ENCODE measurements at regions not wholly inside any gene's neighbourhood (a gene's known extent, or its start where the extent isn't known, plus 50 kb on each side); places are given as distances from the start of the nearest gene placed in this dataset.

DNA sequence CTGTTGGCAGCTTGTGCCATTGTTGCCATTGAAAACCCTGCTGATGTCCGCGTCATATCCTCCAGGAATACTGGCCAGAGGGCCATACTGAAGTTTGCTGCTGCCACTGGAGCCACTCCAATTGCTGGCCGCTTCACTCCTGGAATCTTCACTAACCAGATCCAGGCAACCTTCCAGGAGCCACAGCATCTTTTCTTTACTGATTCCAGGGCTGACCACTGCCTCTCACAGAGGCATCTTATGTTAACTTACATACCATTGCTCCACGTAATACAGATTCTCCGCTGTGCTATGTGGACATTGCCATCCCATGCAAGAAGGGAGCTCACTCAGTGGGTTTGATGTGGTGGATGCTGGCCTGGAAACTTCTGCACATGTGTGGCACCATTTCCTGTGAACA, 221.8 kb upstream of the FAM83B start:
- no peak for DNase-seq (ENCODE audit: low read depth)
- no peak overlapping the region for H3K4me3 ChIP-seq (ENCODE audit: low read length)
- TF ChIP-seq CTCF (conservative IDR thresholded peaks at IDR 0.05; ENCODE audit: low read depth, low read length) = no peak

DNA sequence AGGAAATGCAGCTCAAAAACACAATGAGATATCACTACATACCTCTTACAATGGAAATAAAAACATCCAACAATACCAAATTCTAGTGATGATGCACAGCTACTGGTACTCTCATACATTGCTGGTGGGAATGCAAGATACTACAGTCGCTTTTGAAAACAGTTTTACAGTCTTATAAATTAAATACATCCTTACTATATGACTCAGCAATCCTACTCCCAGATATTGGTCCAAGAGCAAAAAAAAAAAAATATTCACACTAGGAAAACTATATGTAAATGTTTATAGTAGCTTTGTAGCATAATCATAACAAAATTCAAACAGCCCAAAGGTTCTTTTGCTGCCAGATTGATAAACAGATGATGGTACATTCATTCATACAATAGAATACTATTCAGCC, 217.4 kb upstream of the FAM83B start:
- no peak for TF ChIP-seq CTCF (conservative IDR thresholded peaks at IDR 0.05; ENCODE audit: low read depth, low read length)
- no peak for DNase-seq (ENCODE audit: low read depth)
- no peak overlapping the region for H3K4me3 ChIP-seq (ENCODE audit: low read length)

DNA sequence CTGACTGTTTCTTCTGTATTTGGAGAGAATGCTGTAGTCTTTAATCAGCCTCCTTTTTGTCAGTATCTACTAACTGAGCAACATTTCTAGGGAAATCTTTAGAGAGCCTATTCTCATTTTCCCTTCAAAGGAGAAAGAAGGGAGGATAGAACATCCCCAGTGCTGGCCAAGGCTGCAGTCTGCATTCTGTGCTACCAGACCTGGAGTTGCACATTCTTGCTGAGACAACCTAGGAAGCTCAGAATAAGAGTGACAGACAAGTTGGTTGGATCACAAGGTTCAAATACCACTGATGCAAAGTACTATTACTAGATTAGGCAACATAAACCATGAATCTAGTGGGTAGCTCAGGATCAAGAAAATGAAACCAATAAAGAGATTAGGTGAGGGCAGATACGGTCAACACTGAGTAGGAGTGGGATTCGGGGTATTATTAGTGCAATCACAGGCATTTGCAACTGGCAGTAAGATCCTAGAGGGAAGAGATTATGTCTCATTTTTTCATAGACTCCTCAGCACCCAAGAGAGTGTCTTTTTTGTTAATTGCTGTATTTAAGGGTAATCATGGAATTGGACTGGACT, 213.5 kb upstream of the FAM83B start:
- DNase-seq (ENCODE audit: low read depth) = no peak
- TF ChIP-seq CTCF (conservative IDR thresholded peaks at IDR 0.05; ENCODE audit: low read depth, low read length) = no peak

GRCh38 chr6:54633601-54634000, 213.0 kb upstream of the FAM83B start:
- DNase-seq (ENCODE audit: low read depth) = no peak
- no peak for TF ChIP-seq CTCF (conservative IDR thresholded peaks at IDR 0.05; ENCODE audit: low read depth, low read length)

More for the DNA sequence above, 213.5 kb upstream of the FAM83B start:
- H3K4me3 ChIP-seq (ENCODE audit: low read length) = no peak overlapping the region

GRCh38 chr6:54640911-54641310, 205.7 kb upstream of the FAM83B start:
- DNase-seq (ENCODE audit: low read depth) = no peak
- H3K4me3 ChIP-seq (ENCODE audit: low read length) = no peak overlapping the region
- no peak for TF ChIP-seq CTCF (conservative IDR thresholded peaks at IDR 0.05; ENCODE audit: low read depth, low read length)

More at GRCh38 chr6:54633601-54634000, 213.0 kb upstream of the FAM83B start:
- H3K4me3 ChIP-seq (ENCODE audit: low read length) = no peak overlapping the region

DNA sequence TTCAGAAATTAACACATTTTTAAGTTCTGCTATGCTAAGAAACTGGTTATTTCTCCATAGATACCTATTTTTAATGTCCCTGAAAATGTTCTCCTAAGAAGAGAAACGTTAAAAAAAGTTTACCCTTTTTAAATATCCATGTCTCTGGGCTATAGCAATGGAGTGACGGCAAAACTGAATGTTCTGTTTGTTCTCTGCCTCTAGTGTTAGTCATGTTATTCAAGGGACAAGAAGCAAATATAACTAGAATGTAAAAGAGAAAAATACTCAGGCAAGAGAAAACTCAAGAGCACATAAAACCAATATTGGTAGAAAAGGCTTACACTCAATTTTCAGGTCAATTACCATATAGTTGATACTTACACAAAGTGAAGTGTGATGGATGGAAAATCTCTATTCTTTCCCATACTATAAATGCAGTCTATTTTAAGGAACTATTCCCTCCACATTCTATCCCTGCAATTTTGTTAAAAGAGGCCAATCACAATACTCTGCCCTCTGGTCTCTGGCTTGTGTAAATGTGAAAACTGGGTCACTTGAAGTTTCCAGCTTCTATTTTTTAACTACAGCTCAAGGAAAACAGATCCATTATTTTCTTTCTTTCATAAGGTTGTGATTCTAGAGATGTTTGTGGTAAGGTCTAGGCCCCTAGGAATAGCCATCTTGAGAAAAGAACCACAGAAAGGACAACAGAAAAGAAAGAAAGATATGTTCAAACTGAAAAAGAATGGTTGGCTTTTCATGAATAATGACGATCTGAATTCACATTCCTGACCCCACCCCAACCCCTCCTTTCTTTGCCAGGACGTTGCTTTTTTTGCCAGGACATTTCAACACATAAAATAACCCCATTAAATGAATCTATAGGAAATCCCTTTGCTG, 200.3 kb upstream of the FAM83B start:
- TF ChIP-seq CTCF (conservative IDR thresholded peaks at IDR 0.05; ENCODE audit: low read depth, low read length) = no peak
- no peak for DNase-seq (ENCODE audit: low read depth)
- no peak overlapping the region for H3K4me3 ChIP-seq (ENCODE audit: low read length)

Data from retinal pigment epithelial cell (primary cell).